A549 (cell line): ENCODE measurements at regions not wholly inside any gene's neighbourhood (a gene's known extent, or its start where the extent isn't known, plus 50 kb on each side); places are given as distances from the start of the nearest gene placed in this dataset.
"Not testable (repeated sequence)": the region's sequence is repeated elsewhere in the genome, so short reads cannot be mapped to it uniquely, and the experiment has no call there.

Experiments
- CTCF ChIP-seq: fragments of >200 bp; sonication (Bioruptor Twin); formaldehyde crosslinking; IDR thresholded peaks from 3 replicates; pipeline ENCODE4 v1.5.1; 2016
- JUN ChIP-seq, 2 experiments: fragments of >200 bp; sonication (Bioruptor Twin); formaldehyde crosslinking; IDR thresholded peaks; 2 replicates in 1 of 2; 3 replicates in 1 of 2; pipeline ENCODE4 v1.6.1; 2016 to 2017

- TF ChIP-seq JUN (IDR thresholded peaks at IDR 0.05); CTCF: not testable (repeated sequence)
Observed at GRCh38 chr3:87942256-87942655, 116.5 kb downstream of the CGGBP1 start.
